HT1080 (cell line): ENCODE measurements at regions not wholly inside any gene's neighbourhood (a gene's known extent, or its start where the extent isn't known, plus 50 kb on each side); places are given as distances from the start of the nearest gene placed in this dataset.

Source experiments
- DNase-seq: peaks from one replicate; pipeline ENCODE4 v3.0.0-alpha.2; 2015; ENCODE audit warnings: low read depth

DNA sequence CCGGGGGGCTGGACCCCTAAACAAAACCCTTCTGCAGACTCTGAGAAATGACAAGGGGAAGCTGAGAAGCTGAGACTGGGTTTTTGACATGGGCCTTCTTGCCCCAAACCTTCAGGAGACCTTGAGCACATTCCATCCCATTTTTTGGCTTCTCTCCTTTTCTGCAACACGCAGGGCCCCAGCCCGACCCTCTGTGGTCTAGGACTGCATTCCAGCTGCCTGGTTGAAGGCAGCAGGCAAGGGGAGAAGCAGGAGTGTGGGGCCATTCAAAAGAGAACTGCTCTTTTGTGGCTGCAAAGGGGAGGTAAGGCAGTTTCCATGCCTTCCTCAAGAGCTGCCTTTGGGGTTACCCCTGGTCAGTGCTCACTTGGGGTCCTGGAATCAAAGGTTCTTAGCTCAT is 263.0 kb downstream of the TLE3 start:
- no peak for DNase-seq

DNA sequence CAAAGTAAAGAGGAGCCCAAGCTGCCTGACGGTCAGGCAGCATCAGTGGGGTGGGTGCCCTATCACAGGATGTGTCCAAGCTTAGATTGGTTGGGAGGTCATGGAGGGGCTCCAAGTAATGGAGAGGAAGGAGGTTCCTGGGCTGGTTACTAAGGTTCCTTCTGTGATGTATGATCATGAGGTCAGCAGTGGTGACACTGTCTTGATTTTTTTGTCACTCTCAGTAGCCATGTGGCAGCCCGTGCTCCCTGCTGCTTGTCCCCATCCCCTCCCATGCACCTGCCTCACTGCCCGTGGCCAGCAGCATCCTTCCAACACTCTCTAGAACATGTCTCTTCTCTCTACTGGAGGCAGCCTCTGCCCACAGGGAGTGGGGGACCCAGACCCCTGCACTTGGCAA is 261.7 kb downstream of the TLE3 start:
- DNase-seq, result no peak

- no peak for DNase-seq
Measured at GRCh38 chr15:69836526-69837230, 261.0 kb downstream of the TLE3 start.

DNA sequence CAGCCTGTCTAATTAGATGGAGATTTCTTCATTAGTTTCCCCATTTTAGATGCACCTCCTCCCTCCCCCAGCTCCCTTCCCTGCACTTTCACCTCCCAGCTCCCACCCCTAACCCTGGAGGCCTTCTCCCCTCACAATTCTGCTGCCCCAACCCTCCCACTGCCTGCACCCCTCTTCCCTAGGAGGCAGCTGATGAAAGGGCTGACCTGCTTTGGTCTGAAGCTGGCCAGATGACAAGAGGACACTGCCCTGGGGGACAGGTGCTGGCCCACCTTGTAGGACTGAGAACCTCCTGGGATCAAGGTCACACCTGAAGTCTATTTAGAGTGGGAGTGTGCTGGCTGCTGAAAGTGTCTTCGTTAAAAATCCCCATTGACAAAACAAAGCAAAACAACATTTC is 259.4 kb downstream of the TLE3 start:
- DNase-seq, result no peak

GRCh38 chr15:69838994-69839393 is 258.7 kb downstream of the TLE3 start:
- no peak for DNase-seq

GRCh38 chr15:69841113-69841828 is 256.4 kb downstream of the TLE3 start:
- no peak for DNase-seq

- no peak for DNase-seq
Measured at GRCh38 chr15:69842851-69843250, 254.9 kb downstream of the TLE3 start.

- no peak for DNase-seq
Measured at GRCh38 chr15:69843276-69843899, 254.3 kb downstream of the TLE3 start.

DNA sequence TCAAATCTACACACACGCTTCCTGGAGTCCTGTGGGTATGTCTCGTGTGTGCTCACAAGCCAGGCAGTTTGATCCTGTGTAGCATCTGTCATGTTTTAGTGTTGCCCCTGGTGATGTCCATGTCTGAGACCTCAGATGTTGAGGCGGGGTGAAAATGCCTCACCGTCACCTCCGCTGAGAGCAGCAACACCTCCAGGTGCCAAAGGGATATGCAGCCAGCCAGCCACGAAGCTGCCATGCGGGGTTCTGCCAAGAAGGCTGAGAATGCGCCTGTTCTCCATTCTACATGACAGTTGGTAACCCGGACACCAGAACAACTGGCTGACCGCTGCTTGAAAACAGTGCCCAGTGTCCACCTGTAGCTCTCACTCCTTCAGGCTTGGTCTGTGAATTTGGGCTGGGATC is 253.8 kb downstream of the TLE3 start:
- DNase-seq, result no peak

DNA sequence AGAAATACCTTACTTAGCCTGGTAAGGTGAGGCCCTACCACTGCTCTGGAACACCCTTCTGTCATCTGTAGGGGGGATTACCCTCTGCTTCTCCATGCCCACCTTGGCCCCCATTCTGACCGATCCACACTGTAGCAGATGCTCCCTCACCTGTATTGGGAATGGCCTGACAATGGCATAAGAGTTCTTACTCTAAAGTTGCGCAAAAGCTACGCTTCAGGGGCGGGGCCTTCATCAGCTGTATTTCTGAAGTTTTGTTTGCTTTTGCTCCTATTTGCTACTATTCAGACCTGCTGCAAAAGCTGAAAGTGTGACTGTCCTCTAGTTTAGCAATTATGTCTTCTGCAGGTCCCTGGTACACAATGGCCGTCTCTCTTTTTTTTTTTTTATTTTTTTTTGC is 252.6 kb downstream of the TLE3 start:
- DNase-seq, result no peak

DNA sequence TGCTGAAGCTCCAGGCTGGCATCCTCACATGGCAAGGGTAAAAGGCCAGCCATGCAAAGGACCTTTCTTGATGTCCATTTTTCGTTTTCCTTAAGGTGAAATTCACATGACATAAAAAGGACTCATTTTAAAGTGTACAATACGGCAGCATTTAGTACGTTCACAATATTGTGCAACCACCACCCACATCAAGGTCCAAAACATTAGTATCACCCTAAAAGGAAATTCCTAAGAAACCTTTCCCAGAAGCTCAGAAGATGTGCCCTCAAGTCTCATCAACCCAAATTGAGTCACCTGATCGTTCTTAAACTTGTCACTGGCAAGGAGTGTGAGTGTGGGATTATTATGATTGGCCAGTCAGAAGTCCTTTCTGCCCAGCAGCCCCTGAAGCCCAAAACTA is 250.1 kb downstream of the TLE3 start:
- no peak for DNase-seq

- DNase-seq, result no peak
Measured at GRCh38 chr15:69848096-69848495, 249.6 kb downstream of the TLE3 start.

- DNase-seq, result peak; percentile 16
Measured at GRCh38 chr15:69848551-69849231, 249.0 kb downstream of the TLE3 start.

GRCh38 chr15:69849232-69849610 is 248.5 kb downstream of the TLE3 start:
- DNase-seq, result no peak

- peak; percentile 26 for DNase-seq
Measured at GRCh38 chr15:69852482-69852881, 245.2 kb downstream of the TLE3 start.

GRCh38 chr15:69852916-69853315 is 244.8 kb downstream of the TLE3 start:
- DNase-seq, result no peak

DNA sequence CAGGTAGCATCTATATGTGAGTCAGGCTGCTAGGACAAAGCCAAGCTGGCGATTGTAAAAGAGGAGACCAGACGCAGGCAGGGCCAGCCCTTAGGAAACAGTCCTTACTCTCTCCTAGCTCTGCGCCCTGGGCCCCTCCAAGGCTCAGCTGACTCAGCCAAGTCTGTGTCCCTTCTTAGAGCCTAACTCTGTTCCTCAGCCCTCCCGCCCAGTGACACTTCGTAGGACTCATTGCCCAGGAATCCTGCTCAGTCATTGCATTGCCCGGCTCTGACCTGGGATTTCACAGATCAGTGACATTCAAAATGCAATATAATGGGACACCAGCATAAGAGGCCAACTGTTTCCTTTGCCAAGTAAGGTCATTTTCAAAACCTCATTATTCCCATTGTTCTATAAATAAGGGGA is 244.2 kb downstream of the TLE3 start:
- peak; percentile 86 for DNase-seq

DNA sequence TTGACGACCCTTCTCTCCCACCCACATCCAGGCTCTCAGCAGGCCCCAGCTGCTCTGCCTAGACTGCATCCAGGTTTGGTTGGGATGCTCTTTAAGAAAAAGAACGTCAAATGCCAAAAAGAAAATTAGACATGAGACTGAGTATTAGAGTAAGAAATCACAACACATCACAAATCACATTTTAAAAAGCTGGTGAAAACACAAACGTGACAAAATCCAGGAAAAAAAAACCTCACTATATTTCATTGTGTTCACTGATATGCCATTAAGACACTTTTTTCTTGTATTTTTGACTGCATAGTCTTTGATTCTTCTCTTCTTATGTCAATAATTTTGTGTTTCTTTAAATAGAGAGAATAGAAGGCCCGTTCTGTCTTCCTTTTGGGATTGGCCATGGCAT is 243.7 kb downstream of the TLE3 start:
- no peak for DNase-seq

- peak; percentile 70 for DNase-seq
Measured at GRCh38 chr15:69854521-69855181, 243.1 kb downstream of the TLE3 start.

- DNase-seq, result no peak
Measured at GRCh38 chr15:69855258-69856000, 242.3 kb downstream of the TLE3 start.

DNA sequence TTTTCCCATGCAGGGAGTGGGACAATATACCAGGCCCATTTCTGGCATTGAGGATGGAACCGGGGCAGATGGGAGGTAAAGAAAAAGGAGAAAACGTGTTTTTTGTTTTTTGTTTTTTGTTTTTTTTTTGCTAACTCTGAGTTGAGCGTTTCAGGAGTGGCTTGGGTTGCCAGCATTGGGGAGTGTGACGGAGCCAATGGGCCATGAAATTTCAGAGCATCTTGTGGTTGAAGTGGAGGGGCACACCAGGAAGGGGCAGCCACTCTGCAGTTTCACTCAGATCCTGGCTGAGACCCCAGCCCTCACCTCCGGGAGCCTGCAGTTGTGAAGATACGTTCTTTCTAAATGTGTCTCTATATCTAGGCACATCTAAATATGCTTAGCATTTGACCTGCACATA is 240.5 kb downstream of the TLE3 start:
- DNase-seq, result no peak
